OCI-LY3 (cell line): ENCODE measurements at regions not wholly inside any gene's neighbourhood (a gene's known extent, or its start where the extent isn't known, plus 50 kb on each side); places are given as distances from the start of the nearest gene placed in this dataset.

Experiments
- H2AFZ ChIP-seq: fragments of 200-600, 300-600 bp; shearing (Covaris generic); 2 replicates; pipeline ENCODE4 v1.6.0; 2014; ENCODE audit warnings: antibody characterized with exemption, low read depth, low read length
- H3K27ac ChIP-seq: fragments of 200-600, 300-600 bp; sonication (generic); 2 replicates; pipeline ENCODE4 v1.5.1; 2014; ENCODE audit warnings: mild to moderate bottlenecking, low read length, moderate library complexity, mixed read lengths
- H3K27me3 ChIP-seq: fragments of 200-600, 300-600 bp; sonication (generic); 2 replicates; pipeline ENCODE4 v1.6.1; 2014; ENCODE audit warnings: low read depth, low read length, mixed read lengths
- H3K36me3 ChIP-seq: fragments of 200-600, 300-600 bp; sonication (generic); replicated peaks from 2 replicates; pipeline ENCODE3; 2014; ENCODE audit warnings: low read depth, low read length, mixed read lengths
- H3K4me1 ChIP-seq: fragments of 300-600, 200-600 bp; sonication (generic); 2 replicates; pipeline ENCODE4 v1.6.1; 2014; ENCODE audit warnings: low read length, mixed read lengths
- H3K4me2 ChIP-seq: fragments of 200-600, 300-600 bp; sonication (generic); 2 replicates; pipeline ENCODE4 v1.6.1; 2014; ENCODE audit warnings: low read length, mixed read lengths
- H3K4me3 ChIP-seq: fragments of 300-600, 200-600 bp; sonication (generic); 2 replicates; pipeline ENCODE4 v1.5.1; 2014; ENCODE audit warnings: antibody characterized with exemption, mild to moderate bottlenecking, low read length, moderate library complexity
- H3K79me2 ChIP-seq: fragments of 300-600, 200-600 bp; shearing (Covaris generic); 2 replicates; pipeline ENCODE4 v1.6.1; 2014; ENCODE audit warnings: mild to moderate bottlenecking, low read length, mixed read lengths
- H3K9ac ChIP-seq: fragments of 300-600, 200-600 bp; shearing (Covaris generic); 2 replicates; pipeline ENCODE4 v1.6.0; 2014; ENCODE audit warnings: mild to moderate bottlenecking, low read length, moderate library complexity
- H3K9me3 ChIP-seq: fragments of 200-600, 300-600 bp; shearing (Covaris generic); 2 replicates; pipeline ENCODE4 v1.6.1; 2014; ENCODE audit warnings: low read length, mixed read lengths; ENCODE audit not compliant: insufficient read depth
- H4K20me1 ChIP-seq: fragments of 200-600, 300-600 bp; sonication (generic); 2 replicates; pipeline ENCODE4 v1.6.1; 2016; ENCODE audit warnings: low read length, mixed read lengths; ENCODE audit not compliant: insufficient read depth
- CTCF ChIP-seq: fragments of 200-600, 300-600 bp; sonication (generic); IDR thresholded peaks from 2 replicates; pipeline ENCODE4 v1.5.1; 2014; ENCODE audit warnings: antibody characterized with exemption, low read length, low read depth
- EZH2phosphoT487 ChIP-seq: fragments of 200-600 bp; shearing (Covaris generic); IDR thresholded peaks from 2 replicates; pipeline ENCODE4 v1.6.1; 2018; ENCODE audit warnings: antibody characterized with exemption, mixed run types, low read depth

- H3K4me3 ChIP-seq = no peak overlapping the region
- no peaks in the 10 kb centered on the region for H4K20me1 ChIP-seq
- H2AFZ ChIP-seq = no peak overlapping the region
- H3K27ac ChIP-seq = no peak overlapping the region
- TF ChIP-seq EZH2phosphoT487 (no peak), CTCF (no peak)
- H3K9me3 ChIP-seq = no peaks in the 10 kb centered on the region
- H3K36me3 ChIP-seq = no peaks in the 10 kb centered on the region
- no peaks in the 10 kb centered on the region for H3K27me3 ChIP-seq
- H3K9ac ChIP-seq = no peak overlapping the region
- no peaks in the 10 kb centered on the region for H3K79me2 ChIP-seq
- no peak overlapping the region for H3K4me2 ChIP-seq
- H3K4me1 ChIP-seq = no peaks in the 10 kb centered on the region
Observed at GRCh38 chr21:15332572-15332971, 267.8 kb upstream of the NRIP1 start.

GRCh38 chr21:15333136-15333710 lies 268.4 kb upstream of the NRIP1 start:
- Histone ChIP-seq H3K4me3 (no peak overlapping the region), H3K79me2 (no peaks in the 10 kb centered on the region), H2AFZ (no peak overlapping the region), H3K27ac (no peak overlapping the region), H3K27me3 (no peaks in the 10 kb centered on the region), H4K20me1 (no peaks in the 10 kb centered on the region), H3K9me3 (no peaks in the 10 kb centered on the region), H3K9ac (no peak overlapping the region), H3K36me3 (no peaks in the 10 kb centered on the region), H3K4me2 (no peak overlapping the region), H3K4me1 (no peaks in the 10 kb centered on the region)
- TF ChIP-seq CTCF = no peak
- no peak for TF ChIP-seq EZH2phosphoT487

GRCh38 chr21:15333951-15334350 lies 269.2 kb upstream of the NRIP1 start:
- no peaks in the 10 kb centered on the region for H3K4me1 ChIP-seq
- no peak overlapping the region for H2AFZ ChIP-seq
- no peak overlapping the region for H3K4me3 ChIP-seq
- H3K36me3 ChIP-seq = no peaks in the 10 kb centered on the region
- H3K79me2 ChIP-seq = no peaks in the 10 kb centered on the region
- H3K9me3 ChIP-seq = no peaks in the 10 kb centered on the region
- no peak overlapping the region for H3K27ac ChIP-seq
- no peaks in the 10 kb centered on the region for H4K20me1 ChIP-seq
- no peak overlapping the region for H3K4me2 ChIP-seq
- TF ChIP-seq CTCF (no peak), EZH2phosphoT487 (no peak)
- no peak overlapping the region for H3K9ac ChIP-seq
- no peaks in the 10 kb centered on the region for H3K27me3 ChIP-seq

- H3K9ac ChIP-seq = no peak overlapping the region
- no peak overlapping the region for H3K4me2 ChIP-seq
- no peaks in the 10 kb centered on the region for H3K36me3 ChIP-seq
- H2AFZ ChIP-seq = no peak overlapping the region
- H3K4me1 ChIP-seq = no peaks in the 10 kb centered on the region
- no peaks in the 10 kb centered on the region for H3K9me3 ChIP-seq
- H3K79me2 ChIP-seq = no peaks in the 10 kb centered on the region
- H3K4me3 ChIP-seq = no peak overlapping the region
- no peaks in the 10 kb centered on the region for H4K20me1 ChIP-seq
- no peak overlapping the region for H3K27ac ChIP-seq
- TF ChIP-seq CTCF (no peak), EZH2phosphoT487 (no peak)
- H3K27me3 ChIP-seq = no peaks in the 10 kb centered on the region
Observed at GRCh38 chr21:15343066-15343465, 278.3 kb upstream of the NRIP1 start.
